ENCODE measurements at regions not wholly inside any gene's neighbourhood (a gene's known extent, or its start where the extent isn't known, plus 50 kb on each side); places are given as distances from the start of the nearest gene placed in this dataset.
A peak's percentile ranks its signal among the peaks of the same experiment; 100 is the strongest.

DNA sequence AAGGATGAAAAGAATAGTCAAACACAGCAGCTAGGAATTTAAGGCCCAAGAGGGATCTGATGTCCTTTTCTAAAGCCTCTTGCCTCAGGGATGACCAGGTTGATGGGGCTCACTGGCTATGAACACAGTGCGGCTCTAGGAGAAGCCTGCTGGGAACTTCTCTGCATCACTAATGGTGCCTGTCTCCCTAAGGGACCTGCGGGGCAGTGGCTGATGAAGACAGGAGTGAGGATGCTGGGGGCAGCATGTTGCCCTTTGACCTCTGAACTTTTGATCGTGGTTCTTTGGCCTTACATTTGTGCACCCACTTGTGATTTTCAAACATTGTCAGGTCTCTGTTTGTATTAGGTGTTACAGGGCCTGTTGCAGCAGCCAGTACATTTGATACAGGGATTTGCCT lies 64.9 kb upstream of the KLHL25 start:
- Histone ChIP-seq H3K27me3 (peaks cover 16% of the 10 kb centered on the region), H3K27ac (no peak overlapping the region), H3K9me3 (ENCODE audit: low read depth) (no peaks in the 10 kb centered on the region), H3K4me3 (no peak overlapping the region), H3K36me3 (no peaks in the 10 kb centered on the region), H3K4me1 (ENCODE audit: low read depth) (no peaks in the 10 kb centered on the region)
- no peak for DNase-seq (ENCODE audit: low read depth in 1 of 2, low spot score in 1 of 2)
- TF ChIP-seq, protein P1, sequence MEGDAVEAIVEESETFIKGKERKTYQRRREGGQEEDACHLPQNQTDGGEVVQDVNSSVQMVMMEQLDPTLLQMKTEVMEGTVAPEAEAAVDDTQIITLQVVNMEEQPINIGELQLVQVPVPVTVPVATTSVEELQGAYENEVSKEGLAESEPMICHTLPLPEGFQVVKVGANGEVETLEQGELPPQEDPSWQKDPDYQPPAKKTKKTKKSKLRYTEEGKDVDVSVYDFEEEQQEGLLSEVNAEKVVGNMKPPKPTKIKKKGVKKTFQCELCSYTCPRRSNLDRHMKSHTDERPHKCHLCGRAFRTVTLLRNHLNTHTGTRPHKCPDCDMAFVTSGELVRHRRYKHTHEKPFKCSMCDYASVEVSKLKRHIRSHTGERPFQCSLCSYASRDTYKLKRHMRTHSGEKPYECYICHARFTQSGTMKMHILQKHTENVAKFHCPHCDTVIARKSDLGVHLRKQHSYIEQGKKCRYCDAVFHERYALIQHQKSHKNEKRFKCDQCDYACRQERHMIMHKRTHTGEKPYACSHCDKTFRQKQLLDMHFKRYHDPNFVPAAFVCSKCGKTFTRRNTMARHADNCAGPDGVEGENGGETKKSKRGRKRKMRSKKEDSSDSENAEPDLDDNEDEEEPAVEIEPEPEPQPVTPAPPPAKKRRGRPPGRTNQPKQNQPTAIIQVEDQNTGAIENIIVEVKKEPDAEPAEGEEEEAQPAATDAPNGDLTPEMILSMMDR (IDR thresholded peaks at IDR 0.05; ENCODE audit: low read depth, low read length), result no peak

DNA sequence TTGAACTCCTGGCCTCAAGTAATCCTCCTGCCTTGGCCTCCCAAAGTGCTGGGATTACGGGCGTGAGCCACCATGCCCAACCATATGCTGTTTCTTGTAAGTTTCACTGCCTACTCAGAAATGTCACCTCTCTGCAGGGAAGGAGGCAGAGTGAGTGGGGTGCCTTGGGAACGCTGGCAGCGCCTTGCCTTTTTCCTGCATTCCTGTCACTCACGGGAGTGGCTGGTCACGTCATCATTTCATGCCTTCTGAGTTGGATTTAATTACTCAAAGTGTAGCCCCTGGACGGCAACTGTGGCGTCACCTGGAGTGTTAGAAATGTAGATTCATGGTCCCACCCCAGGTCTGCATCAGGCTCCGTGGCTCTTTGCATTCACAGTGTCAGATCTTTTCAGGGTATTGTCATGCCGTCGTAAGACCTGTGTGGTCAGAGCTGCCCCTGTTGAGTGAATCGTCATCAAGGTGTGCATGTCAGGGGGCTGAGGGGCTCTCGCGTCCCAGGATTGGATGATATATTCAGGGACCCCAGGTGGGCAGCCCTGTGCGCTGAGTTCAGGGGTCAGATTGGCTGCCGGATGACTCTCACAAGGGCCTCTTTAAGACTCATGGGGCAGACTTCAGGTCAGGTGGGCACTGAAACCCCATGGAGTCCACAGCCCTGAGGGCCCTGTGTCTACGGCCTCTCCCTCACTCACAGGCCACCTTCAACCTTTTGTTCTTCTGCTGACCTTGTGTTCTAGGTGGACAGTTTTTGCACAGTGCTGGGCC lies 65.9 kb upstream of the KLHL25 start:
- no peaks in the 10 kb centered on the region for H3K9me3 ChIP-seq (ENCODE audit: low read depth)
- no peaks in the 10 kb centered on the region for H3K4me1 ChIP-seq (ENCODE audit: low read depth)
- TF ChIP-seq, protein P1 (IDR thresholded peaks at IDR 0.05; ENCODE audit: low read depth, low read length), result no peak
- no peaks in the 10 kb centered on the region for H3K36me3 ChIP-seq
- peaks cover 16% of the 10 kb centered on the region for H3K27me3 ChIP-seq
- H3K4me3 ChIP-seq, result no peak overlapping the region
- DNase-seq (ENCODE audit: low read depth in 1 of 2, low spot score in 1 of 2), result no peak
- H3K27ac ChIP-seq, result no peak overlapping the region

DNA sequence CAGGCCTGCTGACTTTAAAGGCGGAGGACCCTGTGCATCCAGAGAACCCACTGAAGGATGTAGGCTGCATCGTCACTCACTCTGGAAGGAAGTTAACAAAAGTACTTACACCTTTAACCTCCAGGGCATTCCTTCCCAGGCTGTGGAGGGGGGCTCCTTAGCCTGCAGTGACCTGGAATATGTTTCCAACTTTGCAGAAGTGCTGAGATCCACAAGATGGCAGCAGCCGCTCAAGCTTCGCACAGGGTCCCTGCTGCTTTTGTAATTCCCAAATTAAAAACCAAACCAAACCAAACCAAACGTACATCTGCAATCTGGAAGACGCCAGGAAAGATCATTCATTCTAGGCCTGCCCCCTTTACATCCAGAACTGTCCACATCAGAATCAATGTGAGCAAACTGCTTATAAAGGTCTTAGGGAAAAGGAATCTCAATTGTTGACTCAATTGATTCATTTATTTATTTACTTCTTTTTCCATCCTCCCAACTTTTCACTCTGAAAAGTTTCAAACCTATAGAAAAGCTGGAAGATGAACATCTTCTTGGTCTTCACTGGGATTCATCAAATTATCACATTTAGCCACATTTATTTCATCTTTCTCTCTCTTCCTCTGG lies 70.5 kb upstream of the KLHL25 start:
- no peak overlapping the region for H3K27ac ChIP-seq
- H3K4me1 ChIP-seq (ENCODE audit: low read depth), result no peaks in the 10 kb centered on the region
- no peak overlapping the region for H3K4me3 ChIP-seq
- H3K27me3 ChIP-seq, result no peaks in the 10 kb centered on the region
- H3K9me3 ChIP-seq (ENCODE audit: low read depth), result no peaks in the 10 kb centered on the region
- H3K36me3 ChIP-seq, result no peaks in the 10 kb centered on the region
- TF ChIP-seq, protein P1 (IDR thresholded peaks at IDR 0.05; ENCODE audit: low read depth, low read length), result peak; percentile 71
- peak; percentile 66 to 73 for DNase-seq (ENCODE audit: low read depth in 1 of 2, low spot score in 1 of 2)

DNA sequence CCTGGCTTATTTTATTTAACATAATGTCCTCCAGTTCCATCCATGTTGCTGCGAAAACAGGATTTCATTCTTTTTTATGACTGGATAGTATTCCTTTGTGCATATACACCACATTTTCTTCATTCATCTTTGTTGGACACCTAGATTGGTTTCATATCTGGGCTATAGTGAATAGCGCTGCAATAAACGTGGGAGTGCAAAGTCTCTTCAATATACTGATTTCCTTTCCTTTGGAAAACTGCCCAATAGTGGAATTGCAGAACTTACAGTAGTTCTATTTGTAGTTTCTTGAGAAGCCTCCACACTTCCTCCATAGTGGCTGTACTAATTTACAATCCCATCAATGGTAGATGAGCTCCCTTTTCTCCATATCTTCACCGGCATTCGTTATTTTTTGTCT lies 72.5 kb upstream of the KLHL25 start:
- Histone ChIP-seq H3K27me3 (no peaks in the 10 kb centered on the region), H3K4me3 (no peak overlapping the region), H3K4me1 (ENCODE audit: low read depth) (no peaks in the 10 kb centered on the region), H3K9me3 (ENCODE audit: low read depth) (no peaks in the 10 kb centered on the region), H3K36me3 (no peaks in the 10 kb centered on the region), H3K27ac (no peak overlapping the region)
- TF ChIP-seq, protein P1 (IDR thresholded peaks at IDR 0.05; ENCODE audit: low read depth, low read length), result no peak
- DNase-seq (ENCODE audit: low read depth in 1 of 2, low spot score in 1 of 2), result no peak

DNA sequence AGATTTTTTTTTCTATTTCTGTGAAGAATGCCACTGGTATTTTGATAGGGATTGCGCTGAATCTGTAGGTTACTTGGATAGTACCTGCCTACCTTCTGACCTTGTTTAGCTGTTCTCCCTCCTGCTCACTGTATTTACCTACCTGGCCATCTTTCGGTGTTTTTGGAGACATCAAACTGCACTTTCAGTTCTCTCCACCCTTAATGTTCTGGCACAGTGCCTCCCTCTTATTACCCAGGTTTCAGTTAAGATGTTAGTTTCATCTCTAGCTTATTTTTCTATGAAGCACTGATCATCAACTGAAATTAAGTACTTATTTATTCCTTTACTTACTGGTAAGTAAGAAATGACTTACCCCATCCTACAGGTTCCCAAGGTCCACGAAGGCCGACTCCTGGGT lies 74.4 kb upstream of the KLHL25 start:
- TF ChIP-seq, protein P1 (IDR thresholded peaks at IDR 0.05; ENCODE audit: low read depth, low read length), result no peak
- Histone ChIP-seq H3K4me3 (no peak overlapping the region), H3K27me3 (no peaks in the 10 kb centered on the region), H3K36me3 (no peaks in the 10 kb centered on the region), H3K27ac (no peak overlapping the region), H3K4me1 (ENCODE audit: low read depth) (no peaks in the 10 kb centered on the region), H3K9me3 (ENCODE audit: low read depth) (no peaks in the 10 kb centered on the region)
- DNase-seq (ENCODE audit: low read depth in 1 of 2, low spot score in 1 of 2), result no peak

Measured in cardiac muscle cell (in vitro differentiated cells and primary cell).